MCF 10A (cell line): ENCODE measurements at regions not wholly inside any gene's neighbourhood (a gene's known extent, or its start where the extent isn't known, plus 50 kb on each side); places are given as distances from the start of the nearest gene placed in this dataset.

Experiments used
- BruUV-seq: library from RNA; stranded (reverse); fragments of 400-500 nt; replicated peaks from 2 replicates; lab custom pipeline; 2021; lab: Mats Ljungman, UMichigan
- CTCF ChIA-PET: fragments of 300-600 bp; sonication (Branson Sonifier 250); formaldehyde crosslinking; extraction: SDS; loops from one replicate; lab custom pipeline; 2021; ENCODE audit warnings: antibody characterized with exemption, inconsistent platforms; lab: Yijun Ruan, JAX
- POLR2A ChIA-PET: fragments of 300-600, 350-650 bp; sonication (Branson Sonifier 250); formaldehyde crosslinking; extraction: SDS; loops from one replicate; lab custom pipeline; 2020; ENCODE audit warnings: antibody characterized with exemption, inconsistent platforms; lab: Yijun Ruan, JAX
- DNase-seq: peaks from one replicate; pipeline ENCODE4 v3.0.0-alpha.2; 2018; ENCODE audit not compliant: unreplicated experiment
- H3K27ac Mint-ChIP-seq: one replicate; pipeline ENCODE4 v1.8.0; 2022; ENCODE audit warnings: mild to moderate bottlenecking, low read depth, mixed read lengths; ENCODE audit not compliant: unreplicated experiment
- H3K27me3 Mint-ChIP-seq: one replicate; pipeline ENCODE4 v1.8.0; 2022; ENCODE audit warnings: mixed read lengths; ENCODE audit not compliant: insufficient read depth, unreplicated experiment
- H3K36me3 Mint-ChIP-seq: one replicate; pipeline ENCODE4 v1.8.0; 2022; ENCODE audit warnings: mild to moderate bottlenecking, moderate library complexity, mixed read lengths; ENCODE audit not compliant: insufficient read depth, unreplicated experiment
- H3K4me1 Mint-ChIP-seq: one replicate; pipeline ENCODE4 v1.8.0; 2022; ENCODE audit warnings: mixed read lengths; ENCODE audit not compliant: insufficient read depth, unreplicated experiment
- H3K4me3 Mint-ChIP-seq: one replicate; pipeline ENCODE4 v1.8.0; 2022; ENCODE audit warnings: mild to moderate bottlenecking, moderate library complexity, mixed read lengths; ENCODE audit not compliant: unreplicated experiment
- H3K9me3 Mint-ChIP-seq: one replicate; pipeline ENCODE4 v1.8.0; 2022; ENCODE audit warnings: mixed read lengths; ENCODE audit not compliant: unreplicated experiment
- intact Hi-C: fragments of 100-400 bp; cut with micrococcal nuclease; formaldehyde crosslinking; loops from 2 replicates; pipeline ENCODE4 v1.14.1; 2022
- TF ChIP-seq, protein P1 (sequence below): fragments of 200-600 bp; IDR thresholded peaks from one replicate; pipeline ENCODE4 v1.8.0; 2022; ENCODE audit warnings: antibody characterized with exemption, mild to moderate bottlenecking; ENCODE audit not compliant: unreplicated experiment

DNA sequence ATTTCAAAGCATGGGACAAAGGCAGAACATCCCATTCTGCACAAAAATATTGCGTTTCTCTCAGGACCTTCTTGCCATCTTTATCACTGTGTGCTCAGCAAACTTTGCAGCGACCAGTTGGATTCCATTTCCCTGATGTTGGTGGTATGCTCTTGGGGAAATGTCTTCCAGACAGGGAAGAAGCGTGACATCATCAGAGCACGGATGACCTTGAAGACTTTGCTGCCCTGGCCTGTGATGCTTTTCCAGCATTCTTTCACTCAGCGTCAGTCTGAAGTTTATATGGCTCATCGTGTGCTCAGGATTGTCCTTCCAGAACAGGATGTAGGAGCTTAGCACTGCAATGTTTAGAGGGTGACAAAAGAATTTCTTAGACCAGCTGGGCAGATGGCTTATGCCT is 131.4 kb upstream of the F3 start:
- Mint-ChIP-seq H3K36me3 (no peaks in the 10 kb centered on the region), H3K27me3 (no peaks in the 10 kb centered on the region), H3K9me3 (peaks cover 8% of the 10 kb centered on the region), H3K27ac (no peak overlapping the region), H3K4me1 (no peaks in the 10 kb centered on the region), H3K4me3 (no peak overlapping the region)
- BruUV-seq, result no TSS peak
- ChIA-PET CTCF (no interaction called here), POLR2A (interaction anchor here (0.6 kb wide), 2 partner anchors 23 to 95 kb away, joined by 3 to 4 read pairs; no protein-coding TSS in a partner anchor)
- TF ChIP-seq, protein P1, sequence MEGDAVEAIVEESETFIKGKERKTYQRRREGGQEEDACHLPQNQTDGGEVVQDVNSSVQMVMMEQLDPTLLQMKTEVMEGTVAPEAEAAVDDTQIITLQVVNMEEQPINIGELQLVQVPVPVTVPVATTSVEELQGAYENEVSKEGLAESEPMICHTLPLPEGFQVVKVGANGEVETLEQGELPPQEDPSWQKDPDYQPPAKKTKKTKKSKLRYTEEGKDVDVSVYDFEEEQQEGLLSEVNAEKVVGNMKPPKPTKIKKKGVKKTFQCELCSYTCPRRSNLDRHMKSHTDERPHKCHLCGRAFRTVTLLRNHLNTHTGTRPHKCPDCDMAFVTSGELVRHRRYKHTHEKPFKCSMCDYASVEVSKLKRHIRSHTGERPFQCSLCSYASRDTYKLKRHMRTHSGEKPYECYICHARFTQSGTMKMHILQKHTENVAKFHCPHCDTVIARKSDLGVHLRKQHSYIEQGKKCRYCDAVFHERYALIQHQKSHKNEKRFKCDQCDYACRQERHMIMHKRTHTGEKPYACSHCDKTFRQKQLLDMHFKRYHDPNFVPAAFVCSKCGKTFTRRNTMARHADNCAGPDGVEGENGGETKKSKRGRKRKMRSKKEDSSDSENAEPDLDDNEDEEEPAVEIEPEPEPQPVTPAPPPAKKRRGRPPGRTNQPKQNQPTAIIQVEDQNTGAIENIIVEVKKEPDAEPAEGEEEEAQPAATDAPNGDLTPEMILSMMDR, result no peak
- no peak for DNase-seq
- intact Hi-C loops, result no loop called here

DNA sequence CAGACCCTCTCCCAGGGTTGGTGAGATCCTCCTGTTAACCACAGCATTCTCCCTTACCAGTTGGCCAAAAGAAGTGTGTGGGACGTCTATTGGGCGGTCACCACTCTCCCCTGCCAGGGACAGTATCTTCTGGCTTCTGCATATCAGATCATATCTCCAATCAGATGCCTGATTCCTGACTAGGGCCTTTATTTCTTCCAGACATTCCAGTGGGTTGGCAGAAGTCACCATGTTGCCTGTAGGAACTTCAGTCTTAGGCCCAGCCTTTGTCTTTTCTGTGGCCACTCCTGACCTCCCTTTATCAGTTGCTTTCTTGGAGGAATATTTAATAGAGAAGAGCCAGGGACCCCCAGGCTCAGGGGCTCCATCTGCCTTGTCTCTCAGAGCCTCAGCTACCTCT is 130.4 kb upstream of the F3 start:
- no peaks in the 10 kb centered on the region for H3K36me3 Mint-ChIP-seq
- H3K27me3 Mint-ChIP-seq, result no peaks in the 10 kb centered on the region
- peaks cover 5% of the 10 kb centered on the region for H3K4me1 Mint-ChIP-seq
- H3K4me3 Mint-ChIP-seq, result no peak overlapping the region
- intact Hi-C loops, result no loop called here
- no peak overlapping the region for H3K27ac Mint-ChIP-seq
- CTCF ChIA-PET, result no interaction called here
- POLR2A ChIA-PET, result no interaction called here
- no TSS peak for BruUV-seq
- TF ChIP-seq, protein P1, result no peak
- no peak for DNase-seq
- H3K9me3 Mint-ChIP-seq, result peaks cover 8% of the 10 kb centered on the region

DNA sequence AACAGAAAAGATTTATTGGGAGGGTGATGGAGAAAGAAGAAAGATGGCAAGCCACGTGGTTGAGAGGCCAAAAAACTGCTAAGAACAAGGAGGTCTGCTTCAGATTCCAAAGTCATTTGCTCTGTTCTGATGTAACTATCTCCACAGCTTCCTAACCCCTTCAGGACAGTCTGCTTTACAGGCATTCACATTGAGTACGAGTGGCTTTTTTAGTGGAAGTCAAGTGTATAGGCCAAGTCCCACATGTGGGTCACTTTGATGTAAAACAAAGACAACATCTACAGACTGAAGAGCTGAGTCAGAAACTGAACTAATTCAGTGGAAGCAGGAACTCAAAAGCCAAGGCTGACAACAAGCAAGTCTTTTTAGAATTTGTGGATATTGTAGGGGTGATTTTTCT is 128.7 kb upstream of the F3 start:
- no peak for DNase-seq
- Mint-ChIP-seq H3K9me3 (peaks cover 8% of the 10 kb centered on the region), H3K27ac (no peak overlapping the region), H3K36me3 (no peaks in the 10 kb centered on the region), H3K4me3 (no peak overlapping the region), H3K27me3 (no peaks in the 10 kb centered on the region), H3K4me1 (peaks cover 5% of the 10 kb centered on the region)
- intact Hi-C loops, result no loop called here
- POLR2A ChIA-PET, result no interaction called here
- TF ChIP-seq, protein P1, result no peak
- no TSS peak for BruUV-seq
- CTCF ChIA-PET, result interaction anchor here (1.0 kb wide), 1 partner anchor 189 kb away, joined by 3 read pairs; no protein-coding TSS in a partner anchor

DNA sequence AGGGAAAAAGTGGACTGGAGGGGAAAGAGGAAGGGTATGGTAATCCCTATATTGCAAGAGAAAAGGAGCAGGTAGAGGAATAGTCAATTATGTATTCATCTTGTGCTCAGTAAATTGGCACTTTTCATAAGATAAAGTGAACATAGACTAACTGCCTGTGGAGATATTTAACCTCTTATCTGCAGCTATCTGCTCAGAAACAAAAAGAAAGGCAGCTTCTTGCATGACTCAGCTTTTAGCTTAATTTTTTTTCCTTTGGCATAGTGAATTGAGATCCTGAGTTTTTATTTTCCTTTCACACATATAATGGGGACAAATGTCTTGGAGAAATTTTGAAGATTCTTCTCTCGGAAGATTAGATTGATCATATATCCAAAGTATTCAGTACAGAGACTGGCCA is 127.6 kb upstream of the F3 start:
- H3K4me3 Mint-ChIP-seq, result no peak overlapping the region
- POLR2A ChIA-PET, result interaction anchor here (0.6 kb wide), 2 partner anchors 769 to 1274 kb away, joined by 3 read pairs; no protein-coding TSS in a partner anchor
- peaks cover 5% of the 10 kb centered on the region for H3K4me1 Mint-ChIP-seq
- no peak for DNase-seq
- CTCF ChIA-PET, result interaction anchor here (0.6 to 1.0 kb wide), 2 partner anchors 11 to 184 kb away, joined by 3 read pairs; no protein-coding TSS in a partner anchor
- H3K9me3 Mint-ChIP-seq, result no peaks in the 10 kb centered on the region
- TF ChIP-seq, protein P1, result no peak
- H3K27me3 Mint-ChIP-seq, result no peaks in the 10 kb centered on the region
- BruUV-seq, result no TSS peak
- intact Hi-C loops, result no loop called here
- no peak overlapping the region for H3K27ac Mint-ChIP-seq
- no peaks in the 10 kb centered on the region for H3K36me3 Mint-ChIP-seq
